Prostate gland (tissue), 2 donors: ENCODE measurements at regions not wholly inside any gene's neighbourhood (a gene's known extent, or its start where the extent isn't known, plus 50 kb on each side); places are given as distances from the start of the nearest gene placed in this dataset.

Source experiments
- CTCF ChIP-seq, 4 experiments: fragments of 200-600 bp in 2 of 4; fragments of 450-650 bp in 2 of 4; sonication (generic) in 2 of 4; IDR thresholded peaks; 1 replicate in 3 of 4; 2 replicates in 1 of 4; pipeline ENCODE4 v1.5.1; 2016 to 2019; ENCODE audit warnings: antibody characterized with exemption in 4 of 4, mild to moderate bottlenecking in 2 of 4, moderate library complexity in 2 of 4
- POLR2A ChIP-seq: fragments of 450-650 bp; IDR thresholded peaks from one replicate; pipeline ENCODE4 v1.6.1; 2016; ENCODE audit warnings: antibody characterized with exemption, mild to moderate bottlenecking

- no peak for TF ChIP-seq CTCF (IDR thresholded peaks at IDR 0.05)
- no peak for TF ChIP-seq POLR2A
Observed at GRCh38 chr7:26013551-26014083, 138.4 kb upstream of the NFE2L3 start.
